GM18520 (cell line): ENCODE measurements at regions not wholly inside any gene's neighbourhood (a gene's known extent, or its start where the extent isn't known, plus 50 kb on each side); places are given as distances from the start of the nearest gene placed in this dataset.

ENCODE experiments used
- ATAC-seq: cut with Tn5 transposase; IDR thresholded peaks from one replicate; pipeline ENCODE4 v1.9.1; 2021; ENCODE audit not compliant: unreplicated experiment

- no peak for ATAC-seq
Measured at GRCh38 chr4:110289601-110290100, 91.2 kb upstream of the ELOVL6 start.

DNA sequence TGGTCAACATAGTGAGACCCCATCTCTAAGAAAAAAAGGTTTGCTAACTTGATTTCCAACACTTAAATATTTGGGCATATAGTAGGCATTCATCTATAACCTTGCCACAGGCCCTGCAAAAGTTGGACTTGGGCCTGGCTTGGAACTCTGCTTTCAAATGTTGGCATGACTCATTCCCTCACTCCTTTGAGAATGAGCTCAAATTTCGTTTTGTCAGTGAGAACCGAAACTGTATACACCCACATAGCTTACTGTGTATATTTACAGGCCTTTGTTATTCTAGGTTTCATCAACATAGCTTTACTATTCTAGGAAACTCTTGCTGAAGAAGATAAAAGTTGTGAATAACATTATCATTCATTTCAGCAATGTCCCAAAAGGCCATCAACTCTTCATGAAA, 88.7 kb upstream of the ELOVL6 start:
- ATAC-seq: peak; percentile 100

DNA sequence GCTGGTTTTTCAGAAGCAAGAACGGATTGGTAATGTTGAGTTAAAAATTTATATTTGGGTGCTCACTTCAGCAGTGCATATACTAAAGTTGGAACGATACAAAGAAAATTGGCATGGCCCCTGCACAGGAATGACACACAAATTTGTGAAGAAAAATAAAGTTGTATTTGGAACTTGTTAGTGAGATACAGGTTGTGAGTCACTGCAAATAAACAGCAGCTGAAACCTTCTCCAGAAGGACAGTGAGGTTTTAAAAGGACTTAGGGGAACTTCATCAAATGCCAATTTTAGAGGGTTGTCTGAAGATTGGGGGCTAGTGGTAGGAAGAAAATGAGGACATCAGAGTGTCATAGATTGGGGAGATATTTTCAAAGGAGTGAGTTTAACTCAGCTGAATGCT, 79.7 kb upstream of the ELOVL6 start:
- no peak for ATAC-seq

- no peak for ATAC-seq
Measured at GRCh38 chr4:110275871-110276270, 77.5 kb upstream of the ELOVL6 start.

GRCh38 chr4:110271986-110272385, 73.6 kb upstream of the ELOVL6 start:
- no peak for ATAC-seq

- ATAC-seq: no peak
Measured at GRCh38 chr4:110270492-110271197, 72.2 kb upstream of the ELOVL6 start.

- ATAC-seq: no peak
Measured at GRCh38 chr4:110268790-110269189, 70.4 kb upstream of the ELOVL6 start.

GRCh38 chr4:110268352-110268751, 69.9 kb upstream of the ELOVL6 start:
- ATAC-seq: peak; percentile 70

- ATAC-seq: no peak
Measured at GRCh38 chr4:110266136-110266535, 67.7 kb upstream of the ELOVL6 start.

DNA sequence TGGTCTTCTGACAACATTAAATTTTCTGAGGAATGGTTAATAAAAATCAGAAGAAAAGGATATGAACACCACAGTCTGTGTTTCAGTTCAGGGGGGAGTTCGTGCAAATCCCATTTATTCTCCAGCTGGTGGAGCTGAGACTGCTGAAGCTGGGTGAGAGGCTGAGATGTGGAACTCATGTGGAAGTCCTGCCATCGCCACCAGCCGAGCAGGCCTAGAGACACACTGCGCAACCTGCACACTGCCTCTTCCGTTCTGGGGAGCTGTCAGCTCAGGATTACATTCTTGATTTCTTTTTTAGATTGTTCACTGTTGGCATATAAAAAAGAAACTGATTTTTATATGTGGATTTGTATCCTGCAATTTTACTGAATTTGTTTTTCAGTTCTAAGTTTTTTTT, 66.6 kb upstream of the ELOVL6 start:
- ATAC-seq: no peak

DNA sequence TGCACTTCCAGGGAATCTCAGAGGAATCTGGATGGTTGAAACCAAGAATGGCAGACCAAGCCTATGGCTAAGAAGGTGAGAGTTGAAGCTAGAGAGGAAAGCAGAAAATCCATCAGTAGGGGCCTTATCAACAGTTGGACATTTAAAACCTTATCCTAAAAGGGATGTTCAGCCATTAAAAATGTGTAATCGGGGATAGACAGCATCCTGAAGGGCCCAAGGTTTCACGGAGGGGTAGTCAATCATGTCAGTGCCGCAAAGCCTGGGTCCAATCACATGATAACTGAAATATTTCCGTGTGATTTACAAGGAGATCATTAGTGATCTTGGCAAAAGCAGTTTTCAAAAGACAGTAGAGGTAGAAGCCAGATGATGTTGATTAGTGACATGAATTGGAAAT, 61.9 kb upstream of the ELOVL6 start:
- no peak for ATAC-seq

DNA sequence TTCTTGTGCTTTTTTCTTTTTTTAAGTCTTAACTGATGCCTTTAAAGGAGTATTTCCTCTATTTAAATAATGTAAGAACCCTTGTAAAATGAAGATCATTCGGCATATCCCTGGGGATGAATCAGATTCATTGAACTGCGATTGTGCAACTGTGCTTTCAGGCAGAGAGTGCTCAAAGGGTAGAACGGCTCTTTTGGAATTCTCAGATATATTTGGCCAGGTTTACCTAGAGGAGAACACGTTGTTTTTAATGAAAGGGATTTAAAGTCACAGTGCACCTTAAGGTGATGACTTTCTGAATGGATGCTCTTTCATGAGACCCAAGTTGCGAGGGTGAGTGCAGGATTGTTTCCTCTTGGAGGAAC, 51.6 kb upstream of the ELOVL6 start:
- ATAC-seq: no peak

DNA sequence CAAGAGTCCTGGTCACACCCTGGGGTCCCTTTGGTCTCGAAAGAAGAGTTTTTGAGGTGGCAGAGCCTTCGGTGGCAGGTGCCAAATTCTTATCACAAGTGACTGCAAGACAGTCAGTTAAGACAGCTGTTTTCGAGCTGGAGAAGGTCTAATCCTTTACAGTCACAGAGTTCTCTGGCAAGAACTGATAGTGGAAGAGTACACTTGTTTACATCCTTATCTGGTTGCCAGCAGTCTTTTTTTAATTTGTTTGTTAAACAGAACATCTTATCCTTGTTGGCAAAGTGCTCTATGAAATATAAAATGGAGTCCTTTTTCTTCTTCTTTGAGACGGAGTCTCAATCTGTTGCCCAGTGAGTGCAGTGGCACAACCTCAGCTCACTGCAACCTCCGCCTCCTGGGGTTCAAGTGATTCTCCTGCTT, 50.4 kb upstream of the ELOVL6 start:
- no peak for ATAC-seq
